Right lobe of liver (tissue), 6 donors: ENCODE measurements at regions not wholly inside any gene's neighbourhood (a gene's known extent, or its start where the extent isn't known, plus 50 kb on each side); places are given as distances from the start of the nearest gene placed in this dataset.
"Not testable (repeated sequence)": the region's sequence is repeated elsewhere in the genome, so short reads cannot be mapped to it uniquely, and the experiment has no call there.

ENCODE experiments used
- ATAC-seq, 4 donors: fragments of 200-7000 bp; cut with Tn5 transposase; one replicate each; pipeline ENCODE4 v1.9.1; 2020; ENCODE audit warnings: mild to moderate bottlenecking in 4 of 4, moderate library complexity in 4 of 4
- DNase-seq, 3 donors: peaks; one replicate each; pipeline ENCODE4 v3.0.0-alpha.2; 2020
- H3K27ac ChIP-seq, 3 donors: fragments of 200-600 bp; one replicate each; pipeline ENCODE4 v1.8.0; 2022
- H3K27me3 ChIP-seq, 2 donors: fragments of 200-600 bp; one replicate each; pipeline ENCODE4 v1.8.0; 2022
- H3K36me3 ChIP-seq, 4 donors: fragments of 200-600 bp; sonication (generic) in 1 of 4; one replicate each; pipeline versions ENCODE4 v1.5.1 to v1.8.0; 2017 to 2022; ENCODE audit warnings: control low read depth in 1 of 4
- H3K4me1 ChIP-seq, 4 donors: fragments of 200-600 bp; sonication (generic) in 1 of 4; one replicate each; pipeline versions ENCODE4 v1.5.1 to v1.8.0; 2017 to 2022; ENCODE audit warnings: control low read depth in 1 of 4
- H3K4me3 ChIP-seq, 3 donors: fragments of 200-600 bp; one replicate each; pipeline ENCODE4 v1.8.0; 2022
- H3K9me3 ChIP-seq, 4 donors: fragments of 200-600 bp; sonication (generic) in 1 of 4; one replicate each; pipeline versions ENCODE4 v1.5.1 to v1.8.0; 2017 to 2022; ENCODE audit warnings: control low read depth in 1 of 4
- CTCF ChIP-seq, 4 donors: fragments of 200-600 bp in 3 of 4; fragments of 450-650 bp in 1 of 4; IDR thresholded peaks; one replicate each; pipeline versions ENCODE4 v1.5.1 to v1.8.0; 2016 to 2022; ENCODE audit warnings: antibody characterized with exemption in 4 of 4, mild to moderate bottlenecking in 2 of 4
- POLR2A ChIP-seq: fragments of 450-650 bp; IDR thresholded peaks from one replicate; pipeline ENCODE4 v1.6.1; 2017; ENCODE audit warnings: antibody characterized with exemption, mild to moderate bottlenecking
- WGBS: methylation state at CpG from one replicate; pipeline ENCODE4 v1.1.6; 2018; ENCODE audit warnings: low coverage, low lambda C conversion rate; ENCODE audit not compliant: insufficient coverage; ENCODE audit errors: missing lambda C conversion rate; 5-methylcytosine and 5-hydroxymethylcytosine counted together
- intact Hi-C, 2 donors: fragments of 100-400 bp; cut with DNase I; formaldehyde crosslinking; loops; one replicate each; pipeline versions ENCODE4 v1.11.2 to v1.14.1; 2022
- donor health status: DM: no; HTN: yes; CAD: no.
- donor health status: DM: no; HTN: no; CAD: no.
- donor health status: DM: no; HTN: no; CAD: no.
- donor health status: DM: no; HTN: yes; CAD: no.
- donor health status: DM: no; HTN: yes; CAD: no.

DNA sequence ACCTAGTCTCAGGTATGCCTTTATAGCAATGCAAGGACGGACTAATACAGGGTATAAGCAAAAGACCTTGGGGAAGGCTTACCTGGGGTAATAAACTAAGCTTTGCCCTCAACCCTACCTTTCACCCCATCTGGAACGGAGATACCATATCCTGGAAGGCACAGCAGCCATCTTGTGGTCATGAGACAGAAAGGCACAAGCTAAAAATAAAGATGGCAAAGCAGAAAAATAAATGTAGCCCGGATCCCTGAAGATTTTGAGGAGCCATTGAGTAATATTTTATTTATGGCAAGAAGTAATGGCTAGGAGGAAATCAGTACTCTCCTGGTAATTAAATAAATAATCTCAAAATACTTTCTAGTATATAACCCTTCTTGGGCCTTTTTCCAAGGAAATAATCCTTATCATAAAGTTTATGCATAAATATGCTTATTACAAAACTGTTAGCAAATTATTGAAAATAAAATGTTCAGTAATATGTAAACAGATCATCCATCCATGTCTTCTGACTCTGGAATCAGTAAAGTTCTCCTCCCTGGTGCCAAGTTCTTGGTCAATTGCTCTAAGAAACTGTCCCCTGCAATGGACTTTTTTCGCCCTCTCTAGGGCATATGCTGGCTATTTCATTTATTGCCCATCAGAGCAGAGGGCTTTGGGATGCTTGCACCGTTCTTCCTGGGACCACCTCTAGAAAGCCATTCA, 198.7 kb downstream of the SPP2 start:
- ATAC-seq, result no peak
- H3K36me3 ChIP-seq, result no peaks in the 10 kb centered on the region
- TF ChIP-seq CTCF (IDR thresholded peaks at IDR 0.05) (no peak), POLR2A (no peak)
- intact Hi-C loops, result no loop called here
- no peaks in the 10 kb centered on the region for H3K27me3 ChIP-seq
- no peaks in the 10 kb centered on the region for H3K9me3 ChIP-seq
- H3K27ac ChIP-seq, result no peak overlapping the region
- no peak overlapping the region for H3K4me3 ChIP-seq
- DNase-seq, result no peak
- 76% methylated on average over 5 of the region's 5 CpGs for WGBS
- no peaks in the 10 kb centered on the region for H3K4me1 ChIP-seq

GRCh38 chr2:234248213-234248710, 197.8 kb downstream of the SPP2 start:
- H3K36me3 ChIP-seq, H3K27ac ChIP-seq, ATAC-seq, H3K9me3 ChIP-seq, H3K4me3 ChIP-seq, intact Hi-C loops, H3K4me1 ChIP-seq, DNase-seq, H3K27me3 ChIP-seq: not testable (repeated sequence)
- WGBS, result 88% methylated on average over 4 of the region's 10 CpGs

DNA sequence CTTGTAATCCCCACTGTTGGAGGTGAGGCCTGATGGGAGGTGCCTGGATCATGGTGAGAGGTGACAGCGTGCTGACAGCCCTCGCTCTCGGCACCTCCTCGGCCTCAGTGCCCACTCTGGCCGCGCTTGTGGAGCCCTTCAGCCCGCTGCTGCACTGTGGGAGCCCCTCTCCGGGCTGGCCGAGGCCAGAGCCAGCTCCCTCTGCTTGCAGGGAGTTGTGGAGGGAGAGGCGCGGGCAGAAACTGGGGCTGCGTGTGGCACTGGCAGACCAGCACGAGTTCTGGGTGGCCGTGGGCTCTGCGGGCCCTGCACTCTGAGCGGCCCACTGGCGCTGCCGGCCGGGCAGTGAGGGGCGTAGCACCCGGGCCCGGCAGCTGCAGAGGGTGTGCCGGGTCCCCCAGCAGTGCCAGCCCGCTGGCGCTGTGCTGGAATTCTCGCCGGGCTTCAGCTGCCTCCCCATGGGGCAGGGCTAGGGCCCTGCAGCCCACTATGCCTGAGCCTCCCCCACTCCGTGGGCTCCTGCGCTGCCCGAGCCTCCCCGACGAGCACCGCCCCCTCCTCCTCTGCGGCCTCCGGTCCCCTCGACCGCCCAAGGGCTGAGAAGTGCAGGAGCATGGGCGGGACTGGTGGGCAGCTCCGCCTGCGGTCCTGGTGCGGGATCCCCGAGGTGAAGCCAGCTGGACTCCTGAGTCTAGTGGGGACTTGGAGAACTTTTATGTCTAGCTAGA, 197.1 kb downstream of the SPP2 start:
- ATAC-seq, result peak in 1 of 4 donors; percentile 29
- H3K9me3 ChIP-seq, result no peaks in the 10 kb centered on the region
- no peak overlapping the region for H3K27ac ChIP-seq
- TF ChIP-seq CTCF (IDR thresholded peaks at IDR 0.05), result no peak
- TF ChIP-seq POLR2A, result no peak
- intact Hi-C loops, result no loop called here
- DNase-seq, result no peak
- H3K36me3 ChIP-seq, result no peaks in the 10 kb centered on the region
- H3K4me1 ChIP-seq, result no peaks in the 10 kb centered on the region
- H3K4me3 ChIP-seq, result no peak overlapping the region
- H3K27me3 ChIP-seq, result no peaks in the 10 kb centered on the region
- WGBS, result no CpG with 5 or more reads among the region's 42 CpGs

DNA sequence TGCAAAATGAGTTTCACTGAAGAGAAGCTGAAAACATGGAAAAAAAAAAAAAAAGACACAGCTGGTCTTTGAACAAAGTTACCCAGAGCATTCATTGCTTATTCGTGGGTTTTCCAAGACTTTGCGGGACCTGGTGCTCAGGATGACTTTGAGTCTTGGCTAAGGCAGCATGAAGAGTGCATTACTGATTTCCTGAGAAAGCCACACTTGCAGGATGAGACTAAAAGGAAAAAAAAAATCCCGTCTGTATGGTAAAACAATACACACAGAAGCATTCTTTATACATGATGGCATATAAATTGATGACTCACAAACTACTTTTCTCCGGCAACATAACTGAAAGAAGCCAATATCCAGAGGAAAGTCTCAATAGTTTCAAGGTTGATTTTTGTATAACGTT, 195.4 kb downstream of the SPP2 start:
- Histone ChIP-seq H3K27me3 (no peaks in the 10 kb centered on the region), H3K4me3 (no peak overlapping the region), H3K9me3 (no peaks in the 10 kb centered on the region), H3K4me1 (no peaks in the 10 kb centered on the region), H3K27ac (no peak overlapping the region), H3K36me3 (no peaks in the 10 kb centered on the region)
- TF ChIP-seq CTCF (IDR thresholded peaks at IDR 0.05), result no peak
- TF ChIP-seq POLR2A, result no peak
- 57% methylated on average over 5 of the region's 5 CpGs for WGBS
- no peak for DNase-seq
- intact Hi-C loops, result no loop called here
- no peak for ATAC-seq

DNA sequence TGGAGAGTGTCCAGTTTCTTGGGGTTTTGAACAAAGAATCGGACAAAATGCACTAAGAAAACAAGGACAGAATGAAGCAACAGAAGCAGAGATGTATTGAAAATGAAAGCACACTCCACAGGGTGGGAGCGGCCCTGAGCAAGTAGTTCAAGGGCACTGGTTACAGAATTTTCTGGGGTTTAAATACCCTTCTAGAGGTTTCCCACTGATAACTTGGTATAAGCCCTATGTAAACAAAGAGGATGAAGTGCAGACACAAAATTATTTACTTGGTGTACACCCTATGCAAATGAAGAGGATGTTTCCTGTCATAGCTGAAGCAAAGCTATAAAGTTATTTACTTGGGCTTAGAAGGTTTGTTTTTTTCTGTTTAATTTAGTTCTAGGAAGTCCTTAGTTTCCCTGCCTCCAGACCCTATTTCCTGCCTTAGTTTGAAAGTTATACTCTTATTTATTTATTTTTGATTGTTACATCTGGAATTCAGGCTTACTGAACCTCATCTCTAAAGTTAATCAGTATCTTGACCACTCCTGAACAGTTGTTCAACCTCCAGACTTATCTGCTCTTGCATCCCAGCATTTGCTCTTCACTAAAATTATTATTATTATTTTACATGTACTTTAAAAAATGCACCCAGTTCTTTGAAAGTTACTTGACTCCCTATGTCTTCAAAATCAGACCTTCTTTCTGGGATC, 193.5 kb downstream of the SPP2 start:
- no peak overlapping the region for H3K4me3 ChIP-seq
- intact Hi-C loops, result no loop called here
- 63% methylated on average over 2 of the region's 2 CpGs for WGBS
- ATAC-seq (no peak), DNase-seq (no peak)
- H3K27ac ChIP-seq, result no peak overlapping the region
- no peaks in the 10 kb centered on the region for H3K36me3 ChIP-seq
- H3K27me3 ChIP-seq, result no peaks in the 10 kb centered on the region
- no peaks in the 10 kb centered on the region for H3K4me1 ChIP-seq
- TF ChIP-seq CTCF (IDR thresholded peaks at IDR 0.05) (no peak), POLR2A (no peak)
- no peaks in the 10 kb centered on the region for H3K9me3 ChIP-seq
